HG02623 (cell line): ENCODE measurements at regions not wholly inside any gene's neighbourhood (a gene's known extent, or its start where the extent isn't known, plus 50 kb on each side); places are given as distances from the start of the nearest gene placed in this dataset.

ENCODE experiments used
- ATAC-seq: cut with Tn5 transposase; IDR thresholded peaks from one replicate; pipeline ENCODE4 v1.9.1; 2021; ENCODE audit warnings: moderate library complexity; ENCODE audit not compliant: unreplicated experiment

DNA sequence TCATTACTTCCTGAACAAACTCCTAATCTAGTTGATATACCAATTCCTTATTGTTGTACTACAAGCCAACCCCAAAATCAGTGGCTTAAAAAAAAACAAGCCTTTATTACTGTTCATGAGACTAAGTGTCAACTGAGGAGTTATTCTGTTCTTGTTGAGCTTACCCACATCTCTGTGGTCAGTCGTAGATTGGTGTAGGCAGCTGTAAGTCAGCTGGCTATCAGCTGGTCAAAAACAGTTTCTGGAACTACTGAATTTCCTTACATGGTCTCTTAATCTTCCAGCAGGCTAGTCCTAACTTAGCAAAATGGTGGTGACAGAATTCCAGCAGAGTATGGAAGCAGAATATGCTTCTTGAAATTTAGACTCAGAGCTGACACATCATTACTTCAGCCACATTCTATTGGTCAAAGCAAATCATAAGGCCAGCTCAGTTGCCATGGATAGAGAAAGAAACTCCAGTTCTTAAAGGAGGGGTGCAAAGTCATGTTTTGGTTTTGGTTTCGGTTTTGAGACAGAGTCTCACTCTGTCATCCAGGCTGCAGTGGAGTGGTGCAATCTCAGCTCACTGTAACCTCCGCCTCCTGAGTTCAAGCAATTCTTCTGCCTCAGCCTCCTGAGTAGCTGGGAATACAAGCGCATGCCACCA, 386.1 kb upstream of the MPDZ start:
- ATAC-seq = no peak

DNA sequence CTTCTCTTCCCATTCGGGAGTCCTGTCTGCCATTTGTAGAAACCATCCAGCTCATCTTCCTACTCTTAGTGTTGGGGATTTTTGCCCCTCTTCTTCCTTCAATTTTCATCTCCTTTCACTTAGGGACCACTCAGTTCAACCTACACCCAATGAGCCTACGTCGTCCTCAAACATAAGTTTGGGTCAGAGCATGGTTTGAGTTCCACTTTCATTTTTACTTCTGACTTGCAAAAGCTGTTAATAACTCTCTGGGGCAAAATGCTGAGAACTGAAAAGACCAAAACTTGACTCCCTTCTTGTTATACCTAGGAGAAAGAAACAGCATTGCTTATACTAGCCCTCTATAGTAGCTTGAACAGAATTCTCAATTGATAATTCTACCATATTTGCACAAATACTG, 381.5 kb upstream of the MPDZ start:
- ATAC-seq = no peak

- no peak for ATAC-seq
These were observed 372.6 kb upstream of the MPDZ start for GRCh38 chr9:13651969-13652663.

DNA sequence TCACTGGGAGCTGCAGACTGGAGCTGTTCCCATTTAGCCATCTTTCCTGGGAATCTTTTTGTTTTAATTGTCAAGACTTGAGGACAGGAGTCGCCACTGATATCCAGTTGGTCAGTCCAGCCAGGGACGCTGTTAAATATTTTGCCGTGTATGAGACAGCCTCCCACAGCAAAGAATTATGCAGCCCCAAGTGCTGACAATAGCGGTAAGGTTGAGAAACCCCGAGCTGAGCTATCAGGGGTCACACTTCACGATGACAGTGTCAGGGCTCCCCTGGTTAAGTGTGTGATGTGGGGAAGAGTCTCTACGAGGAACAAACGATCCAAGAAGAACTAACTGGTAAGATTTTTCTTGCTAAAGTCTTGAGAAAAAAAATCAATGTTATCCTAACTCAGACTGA, 372.0 kb upstream of the MPDZ start:
- ATAC-seq = no peak

DNA sequence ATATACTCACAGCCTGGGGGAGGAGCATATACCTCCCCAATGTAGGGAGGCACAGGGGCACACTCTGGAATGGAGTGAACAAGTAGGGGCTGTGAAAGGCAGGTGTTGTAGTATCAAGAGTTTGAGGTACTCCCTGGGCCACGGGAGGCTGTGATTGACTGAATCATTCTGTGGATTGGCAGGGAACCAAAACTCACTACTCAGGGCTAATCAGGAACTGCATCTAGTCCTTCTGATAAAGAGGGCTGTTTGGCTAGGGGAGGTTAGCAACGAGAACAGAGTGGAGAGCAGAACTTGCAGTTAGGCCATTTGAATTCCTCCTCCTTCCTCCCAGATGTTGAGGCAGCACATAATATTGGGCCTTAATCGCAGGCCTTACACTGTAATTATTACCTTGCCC, 369.2 kb upstream of the MPDZ start:
- no peak for ATAC-seq

GRCh38 chr9:13648068-13648467, 368.6 kb upstream of the MPDZ start:
- ATAC-seq = no peak

GRCh38 chr9:13646500-13647021, 367.1 kb upstream of the MPDZ start:
- ATAC-seq = no peak

DNA sequence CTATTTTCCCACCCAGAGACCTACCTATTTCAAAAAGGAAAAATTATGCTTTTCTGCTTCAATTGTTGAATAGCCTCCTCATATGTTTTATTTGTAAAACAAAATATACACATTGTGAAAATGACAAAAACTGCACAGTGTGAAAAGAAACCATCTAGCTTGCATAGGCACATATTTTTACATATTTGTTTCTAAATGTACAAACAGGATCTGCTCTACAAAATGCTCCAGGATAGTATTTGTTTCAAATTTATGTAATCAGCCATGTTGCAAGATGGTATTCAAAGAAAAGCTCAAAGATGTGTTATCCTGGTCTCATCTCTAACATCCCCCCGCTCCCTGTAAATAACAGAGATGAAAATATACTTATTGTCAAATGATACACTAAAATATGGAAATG, 366.1 kb upstream of the MPDZ start:
- ATAC-seq = no peak

DNA sequence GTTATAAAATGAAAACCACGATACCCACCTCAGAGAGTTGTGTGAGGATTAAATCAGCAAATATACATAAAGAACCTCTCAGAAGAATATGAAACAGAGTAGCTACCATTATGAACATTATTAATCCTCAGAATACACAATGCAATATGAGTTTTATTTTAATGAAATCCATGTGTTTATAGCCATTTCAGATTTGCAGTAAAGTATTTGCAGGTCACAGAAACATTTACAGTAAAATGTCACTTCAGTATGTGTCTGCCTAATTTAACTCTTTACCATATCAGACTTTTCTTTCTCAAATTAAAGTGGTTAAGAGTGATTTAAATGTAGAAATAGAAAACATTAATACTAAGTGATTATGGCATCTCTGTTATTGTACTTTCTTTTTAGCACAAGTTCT, 365.2 kb upstream of the MPDZ start:
- ATAC-seq = no peak

DNA sequence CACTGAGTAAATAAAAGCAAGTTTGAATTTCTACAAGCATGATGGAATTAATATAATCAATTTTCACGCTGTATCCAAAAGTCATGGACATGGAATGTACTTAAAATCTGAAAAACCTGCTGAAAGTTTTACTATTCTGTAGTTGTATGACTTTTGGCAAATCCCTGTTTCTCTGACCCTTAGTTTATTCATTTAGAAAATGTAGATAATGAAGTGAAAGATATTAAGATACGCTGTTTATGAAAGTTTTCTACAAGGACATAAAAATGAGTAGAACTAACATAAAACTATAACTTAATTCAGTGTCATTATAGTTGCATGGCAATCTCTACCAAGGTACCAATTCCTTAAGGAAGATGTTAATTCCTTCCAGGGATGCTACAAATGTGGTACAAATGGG, 363.2 kb upstream of the MPDZ start:
- no peak for ATAC-seq

- no peak for ATAC-seq
These were observed 349.6 kb upstream of the MPDZ start for GRCh38 chr9:13629067-13629466.

- ATAC-seq = no peak
These were observed 349.0 kb upstream of the MPDZ start for GRCh38 chr9:13628526-13628925.

DNA sequence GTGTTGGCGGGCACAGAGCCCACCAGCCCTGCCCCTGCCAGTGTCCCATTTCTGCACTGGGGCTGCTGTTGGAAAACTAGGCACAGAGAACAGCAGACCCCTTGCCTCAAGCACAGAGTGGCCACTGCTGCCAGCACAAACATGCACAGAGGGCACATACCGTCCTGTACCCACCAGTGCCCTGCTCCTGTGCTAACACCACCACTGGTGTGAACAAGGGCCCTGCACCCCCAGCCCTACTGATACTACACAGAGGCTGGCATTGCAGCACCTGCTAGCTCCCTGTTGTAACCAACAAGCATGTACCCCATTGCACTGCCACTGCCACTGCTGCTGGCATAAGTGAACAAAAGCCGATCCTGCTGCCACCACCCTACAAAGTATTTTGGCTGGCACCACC, 348.0 kb upstream of the MPDZ start:
- ATAC-seq = no peak

GRCh38 chr9:13627071-13627470, 347.6 kb upstream of the MPDZ start:
- ATAC-seq = no peak

GRCh38 chr9:13626601-13627000, 347.1 kb upstream of the MPDZ start:
- ATAC-seq = no peak

- ATAC-seq = no peak
These were observed 342.5 kb upstream of the MPDZ start for GRCh38 chr9:13621872-13622564.

DNA sequence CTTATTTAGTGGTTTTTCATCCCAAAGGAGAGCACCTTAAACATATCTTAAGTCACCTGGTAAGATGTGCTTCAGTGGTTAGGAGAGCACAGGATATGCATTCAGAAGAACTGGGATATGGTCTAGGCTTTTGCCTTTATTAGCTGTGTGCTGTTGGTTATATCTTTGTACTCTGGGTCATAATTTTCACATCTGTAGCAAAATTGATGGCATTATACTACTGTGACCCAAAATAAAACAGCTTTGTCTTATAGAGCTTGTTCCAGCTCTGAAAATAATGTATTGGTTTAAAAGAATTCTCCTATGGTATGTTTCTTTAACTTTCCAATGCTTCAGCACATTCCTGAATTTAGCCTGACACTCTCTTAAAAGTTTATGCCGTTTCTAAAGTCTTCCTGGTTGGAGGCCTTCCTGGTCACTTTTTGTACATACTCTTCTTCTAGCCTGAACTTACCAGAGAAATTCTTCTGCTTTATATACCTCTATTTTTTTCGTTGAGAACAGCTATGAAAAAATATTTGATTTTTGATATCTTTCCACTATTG, 337.1 kb upstream of the MPDZ start:
- no peak for ATAC-seq

DNA sequence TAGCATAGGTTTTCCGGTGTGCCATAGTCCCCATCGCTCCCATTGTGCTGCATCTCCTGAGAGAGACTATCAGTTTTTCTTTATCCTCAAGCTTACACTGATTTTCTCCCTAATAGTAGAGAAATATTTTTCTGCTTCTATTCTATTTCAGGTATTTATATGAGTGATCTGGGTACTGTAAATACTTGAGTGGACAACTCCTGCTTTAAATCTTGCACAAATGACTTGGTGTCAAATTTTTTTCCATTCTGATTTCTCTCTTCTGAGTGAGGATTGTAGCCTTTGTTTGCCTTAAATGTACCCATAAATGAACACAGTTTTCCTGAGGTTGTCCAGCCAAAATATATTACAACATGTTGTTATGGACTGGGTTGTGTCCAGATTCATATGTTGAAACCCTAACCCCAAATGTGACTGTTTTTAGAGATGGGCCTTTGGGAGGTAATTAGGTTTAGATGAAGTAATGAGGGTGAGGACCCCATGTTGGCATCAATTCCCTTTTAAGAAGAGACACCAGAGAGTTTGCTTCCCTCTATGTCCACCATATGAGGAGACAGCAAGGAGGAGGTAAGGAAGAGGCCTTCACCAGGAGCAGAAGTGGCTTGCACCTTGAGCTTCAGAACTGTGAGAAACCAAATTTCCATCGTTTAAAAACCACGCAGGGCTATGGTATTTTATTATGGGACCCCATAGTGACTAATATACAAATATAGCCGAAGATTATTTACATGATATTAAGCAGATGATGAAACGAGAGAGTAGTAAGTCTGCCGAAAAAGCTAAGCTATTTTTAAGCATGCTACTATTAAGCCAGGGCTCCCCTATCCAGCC, 336.4 kb upstream of the MPDZ start:
- no peak for ATAC-seq

- no peak for ATAC-seq
These were observed 334.6 kb upstream of the MPDZ start for GRCh38 chr9:13614060-13614459.

DNA sequence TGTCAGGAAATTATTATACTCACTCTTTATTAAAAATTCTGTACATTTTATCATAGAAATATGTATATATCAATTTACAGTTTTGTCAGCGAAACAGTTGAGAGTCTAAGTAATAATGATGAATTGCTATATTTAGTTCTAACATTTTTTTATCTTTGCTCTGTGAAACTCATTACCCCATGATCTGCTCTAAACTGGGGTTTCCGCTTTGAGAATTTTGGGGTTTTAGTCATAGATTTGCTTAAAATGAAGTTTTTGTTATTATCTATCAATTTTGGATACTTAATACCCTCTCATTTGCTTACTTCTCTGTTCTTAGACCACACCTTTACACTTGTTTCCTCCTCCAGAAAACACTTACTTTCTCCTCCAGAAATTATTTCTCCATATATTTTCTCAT, 333.8 kb upstream of the MPDZ start:
- no peak for ATAC-seq

- ATAC-seq = no peak
These were observed 329.0 kb upstream of the MPDZ start for GRCh38 chr9:13608451-13608850.
